GM23338 (cell line): ENCODE measurements at regions not wholly inside any gene's neighbourhood (a gene's known extent, or its start where the extent isn't known, plus 50 kb on each side); places are given as distances from the start of the nearest gene placed in this dataset.

ENCODE experiments used
- ATAC-seq: fragments of 200-7000 bp; cut with Tn5 transposase; 3 replicates; pipeline ENCODE4 v1.9.1; 2020
- DNase-seq: peaks from one replicate; pipeline ENCODE4 v3.0.0-alpha.2; 2015; ENCODE audit warnings: low spot score
- H2AFZ ChIP-seq: fragments of 200-600 bp; sonication (generic); 2 replicates; pipeline ENCODE4 v1.8.0; 2016; ENCODE audit warnings: antibody characterized with exemption, mild to moderate bottlenecking, moderate library complexity
- H3F3A ChIP-seq: fragments of 200-600 bp; sonication (generic); replicated peaks from 2 replicates; pipeline ENCODE4 v1.8.0; 2017; ENCODE audit warnings: antibody characterized with exemption, mixed run types, low read depth
- H3K27ac ChIP-seq: fragments of 200-600 bp; sonication (generic); 2 replicates; pipeline ENCODE4 v1.6.1; 2016; ENCODE audit warnings: low read depth
- H3K27me3 ChIP-seq: fragments of 200-600 bp; sonication (generic); 2 replicates; pipeline ENCODE4 v1.8.0; 2016; ENCODE audit warnings: mild to moderate bottlenecking, mixed run types, moderate library complexity; ENCODE audit not compliant: insufficient read depth
- H3K36me3 ChIP-seq: fragments of 200-600 bp; sonication (generic); 2 replicates; pipeline ENCODE4 v1.8.0; 2016; ENCODE audit warnings: mild to moderate bottlenecking; ENCODE audit not compliant: insufficient read depth
- H3K4me1 ChIP-seq: fragments of 200-600 bp; sonication (generic); 2 replicates; pipeline ENCODE4 v1.8.0; 2016; ENCODE audit warnings: mild to moderate bottlenecking, moderate library complexity; ENCODE audit not compliant: insufficient read depth
- H3K4me2 ChIP-seq: fragments of 200-600 bp; sonication (generic); 2 replicates; pipeline ENCODE4 v1.7.1; 2017; ENCODE audit warnings: mixed run types
- H3K4me3 ChIP-seq: fragments of 200-600 bp; sonication (generic); 2 replicates; pipeline ENCODE4 v1.6.1; 2016; ENCODE audit warnings: mixed run types
- H3K79me2 ChIP-seq: fragments of 200-600 bp; sonication (generic); replicated peaks from 2 replicates; pipeline ENCODE4 v1.8.0; 2017; ENCODE audit warnings: mild to moderate bottlenecking; ENCODE audit not compliant: insufficient read depth
- H3K9me2 ChIP-seq: fragments of 200-600 bp; sonication (generic); 2 replicates; pipeline ENCODE4 v1.8.0; 2017; ENCODE audit not compliant: insufficient read depth
- H4K20me1 ChIP-seq: fragments of 200-600 bp; sonication (generic); replicated peaks from 2 replicates; pipeline ENCODE4 v1.8.0; 2017; ENCODE audit warnings: mild to moderate bottlenecking; ENCODE audit not compliant: insufficient read depth
- H3K27ac Mint-ChIP-seq: 2 replicates; pipeline ENCODE4 v1.8.0; 2020; ENCODE audit warnings: inconsistent platforms, mild to moderate bottlenecking, moderate library complexity, mixed read lengths
- H3K27me3 Mint-ChIP-seq: 3 replicates; pipeline ENCODE4 v1.8.0; 2022; ENCODE audit warnings: low read depth, mild to moderate bottlenecking, moderate library complexity, mixed read lengths, inconsistent platforms; ENCODE audit not compliant: insufficient read depth, poor library complexity
- H3K36me3 Mint-ChIP-seq: 3 replicates; pipeline ENCODE4 v1.8.0; 2021; ENCODE audit warnings: low read depth, mild to moderate bottlenecking, inconsistent platforms, moderate library complexity, mixed read lengths
- H3K4me1 Mint-ChIP-seq: 3 replicates; pipeline ENCODE4 v1.8.0; 2020; ENCODE audit warnings: mild to moderate bottlenecking, inconsistent platforms, mixed read lengths
- H3K4me3 Mint-ChIP-seq: 3 replicates; pipeline ENCODE4 v1.8.0; 2021; ENCODE audit warnings: moderate library complexity, mild to moderate bottlenecking, inconsistent platforms, mixed read lengths
- H3K9me3 Mint-ChIP-seq: 3 replicates; pipeline ENCODE4 v1.8.0; 2020; ENCODE audit warnings: moderate library complexity, mild to moderate bottlenecking, inconsistent platforms, mixed read lengths
- CREB1 ChIP-seq: fragments of 250-450 bp; sonication (Bioruptor Pico); IDR thresholded peaks from 2 replicates; pipeline ENCODE4 v1.5.0; 2020; ENCODE audit warnings: low read depth, mild to moderate bottlenecking, moderate library complexity
- EZH2 ChIP-seq: fragments of 200-600 bp; sonication (generic); IDR thresholded peaks from one replicate; pipeline ENCODE4 v1.8.0; 2017; ENCODE audit warnings: antibody characterized with exemption, mild to moderate bottlenecking, low read depth; ENCODE audit not compliant: unreplicated experiment
- EZH2phosphoT487 ChIP-seq: fragments of 200-600 bp; sonication (generic); IDR thresholded peaks from one replicate; pipeline ENCODE4 v1.8.1; 2018; ENCODE audit warnings: antibody characterized with exemption; ENCODE audit not compliant: unreplicated experiment
- NANOG ChIP-seq: IDR thresholded peaks from 2 replicates; pipeline ENCODE4 v1.6.1; 2016; ENCODE audit warnings: antibody characterized with exemption, borderline replicate concordance
- POLR2AphosphoS5 ChIP-seq: IDR thresholded peaks from 2 replicates; pipeline ENCODE4 v1.6.1; 2016; ENCODE audit warnings: antibody characterized with exemption, low read depth
- STAT1 ChIP-seq: IDR thresholded peaks from one replicate; pipeline ENCODE4 v1.6.1; 2016; ENCODE audit warnings: antibody characterized with exemption; ENCODE audit not compliant: unreplicated experiment
- ZNF114 ChIP-seq: fragments of 250-450 bp; sonication (Bioruptor Pico); IDR thresholded peaks from 2 replicates; pipeline ENCODE4 v1.5.0; 2020; ENCODE audit warnings: mild to moderate bottlenecking, moderate library complexity
- TF ChIP-seq, protein P1 (sequence below): IDR thresholded peaks from 2 replicates; pipeline ENCODE4 v1.6.1; 2016; ENCODE audit warnings: antibody characterized with exemption
- TF ChIP-seq, protein P2 (sequence below): fragments of 250-450 bp; sonication (Bioruptor Pico); IDR thresholded peaks from 2 replicates; pipeline ENCODE4 v1.5.0; 2020; ENCODE audit warnings: mild to moderate bottlenecking, moderate library complexity
- TF ChIP-seq, protein P3 (sequence below): IDR thresholded peaks from one replicate; pipeline ENCODE4 v1.6.1; 2018; ENCODE audit warnings: antibody characterized with exemption; ENCODE audit not compliant: unreplicated experiment

DNA sequence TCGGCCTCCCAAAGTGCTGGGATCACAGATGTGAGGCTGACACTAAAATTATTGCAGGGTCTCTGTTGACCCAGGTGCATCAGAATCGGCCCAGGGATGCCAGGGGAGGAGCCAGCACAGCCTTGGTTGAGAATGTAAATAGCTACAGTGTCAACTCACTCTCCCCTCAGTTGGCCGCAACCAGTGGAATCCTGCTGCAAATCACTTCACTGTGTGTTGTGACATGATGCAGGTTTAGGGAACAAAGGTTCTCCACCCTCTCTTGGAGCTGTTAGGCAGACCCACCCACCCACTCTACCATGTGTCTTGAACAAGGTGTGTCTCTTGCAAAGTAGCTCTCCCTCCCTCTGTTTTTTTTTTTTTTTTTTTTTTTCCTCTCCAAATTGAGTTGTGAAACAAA is 60.5 kb upstream of the SOD1 start:
- no peak for DNase-seq
- TF ChIP-seq EZH2phosphoT487 = no peak
- TF ChIP-seq NANOG = no peak
- TF ChIP-seq CREB1 (CRISPR knock-in tag) = no peak
- no peak for TF ChIP-seq EZH2
- peak; percentile 53; the same call in 2 of the 3 replicates for ATAC-seq
- no peaks in the 10 kb centered on the region for H3K9me2 ChIP-seq
- H3K4me1 ChIP-seq = no peaks in the 10 kb centered on the region
- Mint-ChIP-seq H3K4me1 (peaks cover 3% of the 10 kb centered on the region; the same call in 2 of the 3 replicates), H3K27ac (no peak overlapping the region), H3K4me3 (no peak overlapping the region), H3K27me3 (no peaks in the 10 kb centered on the region), H3K36me3 (no peaks in the 10 kb centered on the region; the same call in 2 of the 3 replicates), H3K9me3 (no peaks in the 10 kb centered on the region; the same call in none of the 3 replicates)
- H3K27ac ChIP-seq = no peak overlapping the region
- H4K20me1 ChIP-seq = no peaks in the 10 kb centered on the region
- no peaks in the 10 kb centered on the region for H3K36me3 ChIP-seq
- H3K4me2 ChIP-seq = no peak overlapping the region
- H3F3A ChIP-seq = no peaks in the 10 kb centered on the region
- H3K27me3 ChIP-seq = no peaks in the 10 kb centered on the region
- H3K79me2 ChIP-seq = no peaks in the 10 kb centered on the region
- no peak overlapping the region for H3K4me3 ChIP-seq
- H2AFZ ChIP-seq = 0 out of 2 replicates have a peak overlapping the region, but pooled peaks have one; percentile 43

DNA sequence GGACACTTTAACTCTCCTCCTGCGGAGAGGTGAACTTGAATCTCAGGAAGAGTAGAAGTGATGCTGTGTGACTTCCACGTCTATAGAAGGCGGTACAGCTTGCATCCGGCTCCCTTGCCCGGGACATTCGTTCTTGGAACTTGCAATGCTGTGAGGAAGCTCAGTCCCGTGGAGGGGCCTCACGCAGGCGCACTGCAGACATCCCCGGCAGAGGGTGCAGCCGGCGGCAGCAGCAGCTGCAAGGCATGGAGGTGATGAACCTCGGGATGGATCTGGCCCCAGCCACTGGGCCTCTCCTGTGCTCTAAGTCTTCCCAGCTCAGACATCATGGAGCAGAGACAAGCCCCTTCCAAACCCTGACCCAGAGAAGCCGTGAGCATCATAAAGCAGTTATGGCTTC is 61.8 kb upstream of the SOD1 start:
- no peaks in the 10 kb centered on the region; the same call in 2 of the 3 replicates for H3K36me3 Mint-ChIP-seq
- TF ChIP-seq STAT1 (no peak), ZNF114 (no peak), EZH2phosphoT487 (no peak), POLR2AphosphoS5 (no peak), CREB1 (CRISPR knock-in tag) (no peak)
- TF ChIP-seq, protein P1, sequence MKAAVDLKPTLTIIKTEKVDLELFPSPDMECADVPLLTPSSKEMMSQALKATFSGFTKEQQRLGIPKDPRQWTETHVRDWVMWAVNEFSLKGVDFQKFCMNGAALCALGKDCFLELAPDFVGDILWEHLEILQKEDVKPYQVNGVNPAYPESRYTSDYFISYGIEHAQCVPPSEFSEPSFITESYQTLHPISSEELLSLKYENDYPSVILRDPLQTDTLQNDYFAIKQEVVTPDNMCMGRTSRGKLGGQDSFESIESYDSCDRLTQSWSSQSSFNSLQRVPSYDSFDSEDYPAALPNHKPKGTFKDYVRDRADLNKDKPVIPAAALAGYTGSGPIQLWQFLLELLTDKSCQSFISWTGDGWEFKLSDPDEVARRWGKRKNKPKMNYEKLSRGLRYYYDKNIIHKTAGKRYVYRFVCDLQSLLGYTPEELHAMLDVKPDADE = no peak
- TF ChIP-seq, protein P2, sequence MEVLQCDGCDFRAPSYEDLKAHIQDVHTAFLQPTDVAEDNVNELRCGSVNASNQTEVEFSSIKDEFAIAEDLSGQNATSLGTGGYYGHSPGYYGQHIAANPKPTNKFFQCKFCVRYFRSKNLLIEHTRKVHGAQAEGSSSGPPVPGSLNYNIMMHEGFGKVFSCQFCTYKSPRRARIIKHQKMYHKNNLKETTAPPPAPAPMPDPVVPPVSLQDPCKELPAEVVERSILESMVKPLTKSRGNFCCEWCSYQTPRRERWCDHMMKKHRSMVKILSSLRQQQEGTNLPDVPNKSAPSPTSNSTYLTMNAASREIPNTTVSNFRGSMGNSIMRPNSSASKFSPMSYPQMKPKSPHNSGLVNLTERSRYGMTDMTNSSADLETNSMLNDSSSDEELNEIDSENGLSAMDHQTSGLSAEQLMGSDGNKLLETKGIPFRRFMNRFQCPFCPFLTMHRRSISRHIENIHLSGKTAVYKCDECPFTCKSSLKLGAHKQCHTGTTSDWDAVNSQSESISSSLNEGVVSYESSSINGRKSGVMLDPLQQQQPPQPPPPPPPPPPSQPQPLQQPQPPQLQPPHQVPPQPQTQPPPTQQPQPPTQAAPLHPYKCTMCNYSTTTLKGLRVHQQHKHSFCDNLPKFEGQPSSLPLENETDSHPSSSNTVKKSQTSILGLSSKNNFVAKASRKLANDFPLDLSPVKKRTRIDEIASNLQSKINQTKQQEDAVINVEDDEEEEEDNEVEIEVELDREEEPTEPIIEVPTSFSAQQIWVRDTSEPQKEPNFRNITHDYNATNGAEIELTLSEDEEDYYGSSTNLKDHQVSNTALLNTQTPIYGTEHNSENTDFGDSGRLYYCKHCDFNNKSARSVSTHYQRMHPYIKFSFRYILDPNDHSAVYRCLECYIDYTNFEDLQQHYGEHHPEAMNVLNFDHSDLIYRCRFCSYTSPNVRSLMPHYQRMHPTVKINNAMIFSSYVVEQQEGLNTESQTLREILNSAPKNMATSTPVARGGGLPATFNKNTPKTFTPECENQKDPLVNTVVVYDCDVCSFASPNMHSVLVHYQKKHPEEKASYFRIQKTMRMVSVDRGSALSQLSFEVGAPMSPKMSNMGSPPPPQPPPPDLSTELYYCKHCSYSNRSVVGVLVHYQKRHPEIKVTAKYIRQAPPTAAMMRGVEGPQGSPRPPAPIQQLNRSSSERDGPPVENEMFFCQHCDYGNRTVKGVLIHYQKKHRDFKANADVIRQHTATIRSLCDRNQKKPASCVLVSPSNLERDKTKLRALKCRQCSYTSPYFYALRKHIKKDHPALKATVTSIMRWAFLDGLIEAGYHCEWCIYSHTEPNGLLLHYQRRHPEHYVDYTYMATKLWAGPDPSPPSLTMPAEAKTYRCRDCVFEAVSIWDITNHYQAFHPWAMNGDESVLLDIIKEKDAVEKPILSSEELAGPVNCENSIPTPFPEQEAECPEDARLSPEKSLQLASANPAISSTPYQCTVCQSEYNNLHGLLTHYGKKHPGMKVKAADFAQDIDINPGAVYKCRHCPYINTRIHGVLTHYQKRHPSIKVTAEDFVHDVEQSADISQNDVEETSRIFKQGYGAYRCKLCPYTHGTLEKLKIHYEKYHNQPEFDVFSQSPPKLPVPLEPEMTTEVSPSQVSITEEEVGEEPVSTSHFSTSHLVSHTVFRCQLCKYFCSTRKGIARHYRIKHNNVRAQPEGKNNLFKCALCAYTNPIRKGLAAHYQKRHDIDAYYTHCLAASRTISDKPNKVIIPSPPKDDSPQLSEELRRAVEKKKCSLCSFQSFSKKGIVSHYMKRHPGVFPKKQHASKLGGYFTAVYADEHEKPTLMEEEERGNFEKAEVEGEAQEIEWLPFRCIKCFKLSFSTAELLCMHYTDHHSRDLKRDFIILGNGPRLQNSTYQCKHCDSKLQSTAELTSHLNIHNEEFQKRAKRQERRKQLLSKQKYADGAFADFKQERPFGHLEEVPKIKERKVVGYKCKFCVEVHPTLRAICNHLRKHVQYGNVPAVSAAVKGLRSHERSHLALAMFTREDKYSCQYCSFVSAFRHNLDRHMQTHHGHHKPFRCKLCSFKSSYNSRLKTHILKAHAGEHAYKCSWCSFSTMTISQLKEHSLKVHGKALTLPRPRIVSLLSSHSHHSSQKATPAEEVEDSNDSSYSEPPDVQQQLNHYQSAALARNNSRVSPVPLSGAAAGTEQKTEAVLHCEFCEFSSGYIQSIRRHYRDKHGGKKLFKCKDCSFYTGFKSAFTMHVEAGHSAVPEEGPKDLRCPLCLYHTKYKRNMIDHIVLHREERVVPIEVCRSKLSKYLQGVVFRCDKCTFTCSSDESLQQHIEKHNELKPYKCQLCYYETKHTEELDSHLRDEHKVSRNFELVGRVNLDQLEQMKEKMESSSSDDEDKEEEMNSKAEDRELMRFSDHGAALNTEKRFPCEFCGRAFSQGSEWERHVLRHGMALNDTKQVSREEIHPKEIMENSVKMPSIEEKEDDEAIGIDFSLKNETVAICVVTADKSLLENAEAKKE (CRISPR knock-in tag) = no peak
- TF ChIP-seq, protein P3, sequence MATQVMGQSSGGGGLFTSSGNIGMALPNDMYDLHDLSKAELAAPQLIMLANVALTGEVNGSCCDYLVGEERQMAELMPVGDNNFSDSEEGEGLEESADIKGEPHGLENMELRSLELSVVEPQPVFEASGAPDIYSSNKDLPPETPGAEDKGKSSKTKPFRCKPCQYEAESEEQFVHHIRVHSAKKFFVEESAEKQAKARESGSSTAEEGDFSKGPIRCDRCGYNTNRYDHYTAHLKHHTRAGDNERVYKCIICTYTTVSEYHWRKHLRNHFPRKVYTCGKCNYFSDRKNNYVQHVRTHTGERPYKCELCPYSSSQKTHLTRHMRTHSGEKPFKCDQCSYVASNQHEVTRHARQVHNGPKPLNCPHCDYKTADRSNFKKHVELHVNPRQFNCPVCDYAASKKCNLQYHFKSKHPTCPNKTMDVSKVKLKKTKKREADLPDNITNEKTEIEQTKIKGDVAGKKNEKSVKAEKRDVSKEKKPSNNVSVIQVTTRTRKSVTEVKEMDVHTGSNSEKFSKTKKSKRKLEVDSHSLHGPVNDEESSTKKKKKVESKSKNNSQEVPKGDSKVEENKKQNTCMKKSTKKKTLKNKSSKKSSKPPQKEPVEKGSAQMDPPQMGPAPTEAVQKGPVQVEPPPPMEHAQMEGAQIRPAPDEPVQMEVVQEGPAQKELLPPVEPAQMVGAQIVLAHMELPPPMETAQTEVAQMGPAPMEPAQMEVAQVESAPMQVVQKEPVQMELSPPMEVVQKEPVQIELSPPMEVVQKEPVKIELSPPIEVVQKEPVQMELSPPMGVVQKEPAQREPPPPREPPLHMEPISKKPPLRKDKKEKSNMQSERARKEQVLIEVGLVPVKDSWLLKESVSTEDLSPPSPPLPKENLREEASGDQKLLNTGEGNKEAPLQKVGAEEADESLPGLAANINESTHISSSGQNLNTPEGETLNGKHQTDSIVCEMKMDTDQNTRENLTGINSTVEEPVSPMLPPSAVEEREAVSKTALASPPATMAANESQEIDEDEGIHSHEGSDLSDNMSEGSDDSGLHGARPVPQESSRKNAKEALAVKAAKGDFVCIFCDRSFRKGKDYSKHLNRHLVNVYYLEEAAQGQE = no peak

More for the DNA sequence above, 61.8 kb upstream of the SOD1 start:
- no peak overlapping the region for H3K4me3 Mint-ChIP-seq
- H3K9me3 Mint-ChIP-seq = no peaks in the 10 kb centered on the region; the same call in none of the 3 replicates
- no peaks in the 10 kb centered on the region for H3K27me3 Mint-ChIP-seq
- Histone ChIP-seq H3K4me3 (no peak overlapping the region), H3K79me2 (no peaks in the 10 kb centered on the region), H3K36me3 (no peaks in the 10 kb centered on the region), H2AFZ (no peak overlapping the region), H3F3A (no peaks in the 10 kb centered on the region), H3K9me2 (no peaks in the 10 kb centered on the region), H3K27ac (no peak overlapping the region), H3K27me3 (no peaks in the 10 kb centered on the region), H4K20me1 (no peaks in the 10 kb centered on the region), H3K4me1 (no peaks in the 10 kb centered on the region), H3K4me2 (no peak overlapping the region)
- ATAC-seq = no peak
- no peak overlapping the region for H3K27ac Mint-ChIP-seq
- peaks cover 3% of the 10 kb centered on the region; the same call in 2 of the 3 replicates for H3K4me1 Mint-ChIP-seq
- no peak for DNase-seq
